ENCODE measurements at regions not wholly inside any gene's neighbourhood (a gene's known extent, or its start where the extent isn't known, plus 50 kb on each side); places are given as distances from the start of the nearest gene placed in this dataset.

DNA sequence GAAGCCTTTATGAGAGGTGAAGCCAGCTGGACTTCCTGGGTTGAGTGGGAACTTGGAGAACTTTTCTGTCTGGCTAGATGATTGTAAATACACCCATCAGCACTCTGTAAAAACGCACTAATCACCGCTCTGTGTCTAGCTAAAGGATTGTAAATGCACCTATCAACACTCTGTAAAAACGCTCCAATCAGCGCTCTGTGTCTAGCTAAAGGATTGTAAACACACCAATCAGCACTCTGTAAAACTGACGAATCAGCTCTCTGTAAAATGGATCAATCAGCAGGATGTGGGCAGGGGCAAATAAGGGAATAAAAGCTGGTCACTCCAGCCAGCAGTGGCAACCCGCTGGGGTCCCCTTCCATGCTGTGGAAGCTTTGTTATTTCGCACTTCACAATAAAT is 163.6 kb upstream of the SLC39A10 start:
- DNase-seq = no peak

DNA sequence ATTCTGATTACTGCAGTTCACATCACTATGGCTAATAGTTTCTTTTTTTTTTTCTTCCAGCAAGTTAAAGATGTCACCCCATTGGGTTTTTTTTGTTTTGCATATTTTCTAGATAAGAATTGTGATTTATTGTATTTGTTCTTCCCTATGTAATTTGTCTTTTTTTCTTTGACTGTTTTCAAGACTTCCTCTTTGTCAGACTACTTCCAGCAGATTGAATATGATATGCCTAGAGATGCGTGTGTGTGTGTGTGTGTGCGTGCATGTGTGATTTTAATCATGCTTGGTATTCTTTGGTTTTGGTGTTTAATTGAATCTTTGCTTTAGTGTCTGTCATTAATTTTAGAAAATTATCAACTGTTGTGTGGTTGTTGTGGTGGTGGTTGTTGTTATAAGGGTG is 166.7 kb upstream of the SLC39A10 start:
- DNase-seq = no peak

GRCh38 chr2:195489101-195489500 is 167.9 kb upstream of the SLC39A10 start:
- no peak for DNase-seq

DNA sequence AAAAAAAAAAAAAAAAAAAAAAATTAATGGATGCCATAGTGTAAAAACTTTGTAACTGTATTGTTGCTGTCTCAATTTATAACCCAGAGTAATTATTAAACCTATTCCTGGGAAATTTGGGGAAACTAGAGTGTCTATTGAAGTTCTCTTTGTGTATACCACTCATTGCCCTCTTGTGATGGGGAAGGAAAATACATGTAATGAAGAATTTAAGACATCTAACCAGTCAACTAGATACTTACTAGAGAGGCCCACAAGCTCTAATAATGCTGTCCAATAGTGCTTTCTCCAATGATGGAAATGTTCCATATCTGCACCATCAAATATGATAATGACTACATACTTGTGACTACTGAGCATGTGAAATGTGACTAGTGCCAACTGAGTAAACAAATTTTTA is 168.5 kb upstream of the SLC39A10 start:
- no peak for DNase-seq

DNA sequence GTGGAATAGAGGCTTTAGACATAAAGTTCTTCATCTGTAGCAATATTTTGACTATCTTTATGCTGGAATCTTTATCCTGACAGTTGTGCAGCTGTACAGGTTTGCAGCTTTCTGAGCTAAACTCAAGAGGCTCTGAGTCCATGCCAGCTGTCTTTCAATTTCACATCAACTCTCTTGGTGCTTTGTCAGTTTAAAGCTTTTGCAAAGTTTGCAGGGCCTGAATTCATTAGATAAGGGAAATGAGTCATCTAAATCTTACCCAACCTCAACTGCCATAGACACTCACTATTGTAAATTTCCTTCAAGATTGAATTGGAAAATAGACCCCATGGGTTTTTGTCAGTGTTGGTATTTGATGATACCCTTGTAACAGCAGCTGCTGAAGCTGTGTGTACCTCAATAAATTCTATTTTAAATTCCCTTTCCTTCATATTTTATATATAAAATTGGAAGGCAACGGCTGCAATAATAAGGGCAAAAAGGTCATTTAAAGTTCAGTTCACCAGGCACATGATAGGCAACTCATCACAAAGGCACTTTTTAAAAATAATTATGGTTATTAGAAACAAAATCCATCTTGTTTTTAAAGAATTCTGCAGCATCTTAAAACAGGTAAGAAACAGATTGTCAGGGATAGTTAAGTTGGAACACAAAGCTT is 169.9 kb upstream of the SLC39A10 start:
- DNase-seq = no peak

GRCh38 chr2:195486520-195486919 is 170.5 kb upstream of the SLC39A10 start:
- no peak for DNase-seq

GRCh38 chr2:195482010-195482409 is 175.0 kb upstream of the SLC39A10 start:
- no peak for DNase-seq

GRCh38 chr2:195480121-195480520 is 176.9 kb upstream of the SLC39A10 start:
- no peak for DNase-seq

GRCh38 chr2:195479407-195479806 is 177.6 kb upstream of the SLC39A10 start:
- DNase-seq = no peak

GRCh38 chr2:195477996-195478382 is 179.0 kb upstream of the SLC39A10 start:
- no peak for DNase-seq

DNA sequence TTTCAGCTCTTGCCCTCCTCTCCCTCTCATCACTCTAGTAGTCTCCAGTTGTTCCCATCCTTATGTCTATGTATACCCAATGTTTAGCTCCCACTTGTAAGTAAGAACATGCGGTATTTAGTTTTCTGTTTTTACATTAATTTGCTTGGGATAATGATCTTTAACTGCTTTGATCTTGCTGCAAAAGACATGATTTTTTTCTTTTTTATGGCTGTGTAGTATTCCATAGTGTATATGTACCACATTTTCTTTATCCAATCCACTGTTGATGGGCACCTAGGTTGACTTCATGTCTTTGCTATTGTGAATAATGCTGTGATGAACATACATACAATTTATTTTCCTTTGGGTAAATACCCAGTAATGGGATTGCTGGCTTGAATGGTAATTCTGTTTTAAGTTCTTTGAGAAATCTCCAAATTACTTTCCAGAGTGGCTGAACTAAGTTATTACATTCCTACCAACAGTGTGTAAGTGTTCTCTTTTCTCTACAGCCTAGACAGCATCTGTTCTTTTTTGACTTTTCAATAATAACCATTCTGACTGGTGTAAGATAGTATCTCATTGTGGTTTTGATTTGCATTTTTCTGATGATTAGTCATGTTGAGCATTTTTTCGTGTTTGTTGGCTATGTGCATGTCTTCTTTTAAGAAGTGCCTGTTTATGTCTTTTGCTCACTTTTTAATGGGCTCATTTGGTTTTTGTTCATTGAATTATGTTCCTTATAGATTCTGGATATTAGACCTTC is 179.6 kb upstream of the SLC39A10 start:
- no peak for DNase-seq

DNA sequence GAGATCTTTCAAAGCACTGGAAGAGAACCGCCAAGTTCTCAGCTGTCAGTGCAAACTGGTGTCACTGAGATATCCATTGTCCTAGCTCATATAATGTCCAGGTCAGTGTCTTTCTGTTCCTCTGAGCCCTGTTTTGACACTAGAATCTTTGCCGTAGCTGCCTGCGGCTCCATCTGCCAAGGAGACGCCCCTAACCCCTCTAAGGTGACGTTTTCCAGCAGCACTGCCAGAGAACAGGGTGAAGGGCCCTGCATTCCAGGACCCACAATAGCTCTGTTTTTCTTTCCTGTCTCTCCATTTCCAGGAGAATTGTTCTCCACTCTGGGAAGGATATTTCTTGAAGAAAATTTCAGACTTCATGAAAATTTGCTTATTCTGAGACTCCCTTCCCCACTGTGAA is 181.7 kb upstream of the SLC39A10 start:
- no peak for DNase-seq

- no peak for DNase-seq
These were observed 183.2 kb upstream of the SLC39A10 start for GRCh38 chr2:195473862-195474261.

- DNase-seq = no peak
These were observed 184.4 kb upstream of the SLC39A10 start for GRCh38 chr2:195472501-195473234.

GRCh38 chr2:195471807-195472206 is 185.2 kb upstream of the SLC39A10 start:
- no peak for DNase-seq

GRCh38 chr2:195471163-195471562 is 185.9 kb upstream of the SLC39A10 start:
- DNase-seq = no peak

DNA sequence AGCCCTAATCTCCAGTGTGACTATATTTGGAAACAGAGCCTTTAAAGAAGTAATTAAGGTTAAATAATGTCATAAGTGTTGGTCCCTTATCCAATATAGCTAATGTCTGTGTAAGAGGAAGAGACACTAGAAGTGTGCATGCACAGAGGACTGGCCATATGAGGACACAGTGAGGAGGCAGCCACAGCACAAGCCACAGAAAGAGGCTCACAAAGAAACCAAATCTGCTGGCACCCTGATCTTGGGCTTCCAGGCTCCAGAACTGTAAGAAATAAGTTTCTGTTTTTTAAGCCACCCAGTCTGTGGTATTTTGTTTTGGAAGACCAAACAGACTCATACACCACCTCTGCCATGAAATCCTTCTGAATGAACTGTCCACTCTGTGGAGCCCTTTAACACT is 186.4 kb upstream of the SLC39A10 start:
- DNase-seq = no peak

DNA sequence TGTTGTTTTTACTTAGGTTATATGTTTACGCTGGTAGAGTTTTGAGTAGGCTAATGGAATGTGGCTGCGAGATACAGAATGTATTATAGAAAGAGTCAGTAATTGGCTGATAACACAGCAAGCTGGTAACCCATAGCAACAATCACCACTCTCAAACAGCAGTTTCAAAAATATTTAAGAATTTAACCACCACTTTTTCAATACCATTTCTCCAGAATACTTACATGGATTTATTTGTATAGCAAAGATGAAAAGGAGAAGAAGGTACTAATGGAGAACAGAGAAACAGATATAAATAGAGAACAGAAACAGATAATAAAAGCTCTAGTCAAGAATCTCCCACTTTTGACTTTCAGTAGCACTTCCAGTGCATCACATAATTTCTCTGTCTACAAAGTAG is 188.3 kb upstream of the SLC39A10 start:
- DNase-seq = no peak

DNA sequence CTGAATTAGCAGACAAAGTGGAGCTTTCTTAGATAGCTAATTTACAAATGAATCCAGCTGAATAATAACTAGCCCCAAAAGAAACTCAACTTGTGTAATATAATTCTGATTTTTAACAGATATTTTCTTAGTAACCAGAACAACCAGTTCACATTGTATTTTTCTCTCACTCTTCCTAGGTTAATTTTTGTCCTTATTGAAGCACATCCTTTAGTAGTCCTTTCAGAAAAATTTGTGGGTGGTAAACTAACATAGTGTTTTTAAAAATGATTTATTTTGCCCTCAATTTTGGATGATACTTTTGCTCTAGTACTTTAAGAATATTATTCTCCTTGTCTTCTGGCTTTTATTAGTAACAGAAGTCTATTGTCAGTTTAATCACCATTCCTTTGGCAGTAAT is 190.6 kb upstream of the SLC39A10 start:
- no peak for DNase-seq

DNA sequence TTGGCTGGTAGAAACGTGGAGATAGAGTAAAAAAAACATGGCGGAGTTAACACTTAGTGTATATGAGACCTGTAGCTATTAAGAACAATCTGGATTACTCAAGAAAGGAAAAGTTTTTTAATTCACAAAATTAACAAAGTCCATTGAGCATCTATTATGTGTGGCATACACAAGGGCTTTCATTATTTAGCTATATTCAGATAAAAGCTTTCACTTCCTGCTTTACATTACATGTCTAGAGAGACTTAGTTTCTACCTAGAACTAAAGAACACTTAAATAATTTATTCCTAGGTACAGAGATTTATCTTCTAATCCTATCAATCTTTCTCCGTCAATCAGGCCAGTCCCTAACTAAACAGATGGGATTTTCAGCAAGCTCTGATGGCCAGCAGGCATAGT is 196.0 kb upstream of the SLC39A10 start:
- DNase-seq = no peak

DNA sequence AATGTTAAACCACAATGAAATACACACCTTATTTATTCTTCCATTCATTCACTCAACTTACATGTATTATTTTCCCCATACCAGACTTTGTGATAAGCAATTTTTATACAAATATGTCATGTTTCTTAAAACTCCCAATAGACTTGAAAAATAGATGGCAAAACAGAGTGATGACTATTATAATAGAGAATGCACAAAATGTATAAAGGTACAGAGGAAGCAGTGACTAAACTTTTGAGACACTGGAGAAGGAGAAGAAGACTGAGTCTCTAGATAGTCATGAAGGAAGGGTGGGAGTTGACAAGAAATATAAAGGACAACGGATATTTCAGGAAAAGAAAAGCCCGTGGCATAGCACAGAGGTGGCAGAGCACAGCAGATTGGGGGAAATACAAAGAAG is 198.1 kb upstream of the SLC39A10 start:
- no peak for DNase-seq

DNA sequence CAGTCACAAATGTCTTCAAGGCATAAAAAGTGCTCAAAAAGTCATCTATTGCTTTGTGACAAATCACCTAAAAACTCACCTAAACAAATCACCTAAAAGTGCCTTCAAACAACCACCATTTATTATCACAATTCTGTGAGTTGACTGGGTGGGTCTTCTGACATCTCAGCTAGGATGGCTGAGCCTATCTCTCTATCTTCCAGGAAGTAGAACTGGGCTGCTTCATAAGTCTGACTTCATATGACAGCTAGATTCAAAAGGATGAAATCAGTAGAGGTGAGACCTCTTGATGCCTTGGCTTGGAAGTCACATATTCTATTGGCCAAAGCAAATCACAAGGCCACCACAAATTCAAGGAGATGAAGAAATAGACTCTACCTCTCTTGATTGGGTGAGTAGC is 199.2 kb upstream of the SLC39A10 start:
- no peak for DNase-seq

DNA sequence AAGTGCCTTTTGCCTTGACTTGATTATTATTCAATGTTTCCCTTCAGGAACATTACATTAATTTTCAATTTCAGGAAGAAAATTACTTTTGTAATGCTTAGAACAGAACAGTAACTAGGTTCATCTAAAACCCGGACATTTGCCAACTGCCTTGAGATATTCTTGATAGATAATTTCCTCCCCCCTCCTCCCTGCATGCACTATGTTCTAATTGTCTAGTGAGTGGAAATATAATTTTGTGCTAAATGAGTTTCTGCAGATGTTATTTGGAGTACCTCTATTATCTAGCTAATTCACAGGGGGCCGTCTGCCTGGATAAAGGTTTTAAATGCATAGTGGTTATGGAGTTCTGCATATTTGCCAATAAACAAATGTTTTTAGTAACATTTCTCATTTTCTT is 200.3 kb upstream of the SLC39A10 start:
- no peak for DNase-seq

- DNase-seq = no peak
These were observed 205.9 kb upstream of the SLC39A10 start for GRCh38 chr2:195451160-195451559.
